SW480 (cell line): ENCODE measurements at regions not wholly inside any gene's neighbourhood (a gene's known extent, or its start where the extent isn't known, plus 50 kb on each side); places are given as distances from the start of the nearest gene placed in this dataset.
A peak's percentile ranks its signal among the peaks of the same experiment; 100 is the strongest.

Experiments used
- DNase-seq: peaks from one replicate; pipeline ENCODE4 v3.0.0-alpha.2; 2016; ENCODE audit warnings: low spot score

DNA sequence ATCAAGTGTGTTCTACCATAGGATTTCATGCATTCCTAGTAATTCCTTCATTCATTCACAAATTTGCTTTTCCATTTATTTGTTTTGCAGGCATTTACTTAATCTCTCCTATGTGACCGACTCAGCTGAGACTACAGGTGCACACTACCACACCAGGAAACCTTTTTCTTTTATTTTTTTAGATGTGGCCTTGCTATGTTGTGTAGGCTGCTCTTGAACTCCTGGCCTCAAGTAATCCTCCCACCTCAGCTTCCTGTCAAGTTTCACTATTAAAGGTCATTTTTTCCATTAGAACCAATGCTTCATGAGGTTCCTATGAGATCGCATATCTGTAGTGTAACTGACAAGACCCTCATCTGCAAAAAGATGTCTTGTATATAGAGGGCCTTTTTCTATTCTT, 1218.7 kb downstream of the VRK1 start:
- DNase-seq = no peak

DNA sequence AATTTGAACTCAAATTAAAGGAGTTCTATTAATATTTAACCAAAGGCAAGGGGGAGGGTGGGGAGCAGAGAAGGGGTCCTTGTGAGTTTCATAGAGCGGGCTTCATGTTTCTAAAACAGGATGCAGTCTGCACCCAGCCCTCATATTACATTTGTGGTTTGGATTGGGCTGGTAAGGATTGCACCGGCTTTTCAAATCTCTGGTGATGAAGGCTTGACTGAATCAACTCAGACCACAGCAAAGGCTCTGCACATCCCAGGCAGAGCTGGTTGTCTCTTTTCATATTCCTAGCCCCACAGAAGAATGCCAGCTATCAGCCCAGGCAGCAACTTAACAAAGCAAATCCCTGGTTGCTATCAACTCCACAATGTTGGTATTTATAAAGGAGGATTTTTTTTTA, 1221.4 kb downstream of the VRK1 start:
- peak; percentile 33 for DNase-seq

DNA sequence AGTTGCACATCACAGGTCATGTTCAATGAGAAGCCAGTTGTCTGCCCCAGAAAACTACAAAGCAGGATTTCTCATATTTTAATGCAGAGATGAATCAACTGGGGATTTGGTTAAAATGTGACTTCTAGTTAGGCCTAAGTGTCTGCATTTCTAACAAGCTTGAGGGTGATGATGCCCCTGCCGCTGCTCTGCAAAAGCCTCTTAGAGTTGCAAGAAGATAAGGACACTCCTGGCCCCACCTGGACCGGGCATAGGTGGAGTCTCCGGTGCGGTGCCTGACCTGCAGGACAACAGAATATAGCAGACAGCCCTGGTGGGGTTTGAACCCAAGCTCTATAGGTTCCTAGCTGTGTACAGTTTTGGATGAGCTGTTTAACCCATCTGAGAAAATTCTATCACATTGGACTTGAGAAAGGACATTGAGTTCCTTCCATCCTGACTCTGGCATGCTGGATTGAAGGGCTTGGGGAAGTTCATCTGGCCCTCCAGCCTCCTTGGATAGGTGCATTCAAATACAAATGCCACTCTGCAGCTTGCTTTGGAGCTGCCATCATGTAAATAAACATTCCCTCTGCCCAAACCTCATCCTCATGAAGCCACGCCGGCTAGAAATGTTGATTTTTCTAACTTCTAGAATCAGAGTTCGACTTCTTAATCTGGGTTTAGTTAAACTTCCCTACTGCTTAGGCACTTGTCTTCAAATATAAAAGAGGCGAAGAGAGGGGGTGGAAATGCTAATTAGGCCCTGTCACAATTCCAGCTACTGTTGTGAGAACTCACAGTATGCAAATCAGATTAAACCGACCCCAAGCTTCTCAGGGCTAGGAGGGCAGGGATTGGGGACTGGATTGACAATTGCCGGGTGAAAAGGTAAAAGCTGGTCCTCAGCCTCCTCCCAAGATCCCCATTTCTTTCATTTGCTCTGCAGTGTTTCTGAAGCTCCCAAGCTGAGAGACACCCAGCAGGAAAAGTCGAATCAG, 1225.6 kb downstream of the VRK1 start:
- DNase-seq = no peak

GRCh38 chr14:98028162-98028561, 1231.0 kb downstream of the VRK1 start:
- DNase-seq = no peak

DNA sequence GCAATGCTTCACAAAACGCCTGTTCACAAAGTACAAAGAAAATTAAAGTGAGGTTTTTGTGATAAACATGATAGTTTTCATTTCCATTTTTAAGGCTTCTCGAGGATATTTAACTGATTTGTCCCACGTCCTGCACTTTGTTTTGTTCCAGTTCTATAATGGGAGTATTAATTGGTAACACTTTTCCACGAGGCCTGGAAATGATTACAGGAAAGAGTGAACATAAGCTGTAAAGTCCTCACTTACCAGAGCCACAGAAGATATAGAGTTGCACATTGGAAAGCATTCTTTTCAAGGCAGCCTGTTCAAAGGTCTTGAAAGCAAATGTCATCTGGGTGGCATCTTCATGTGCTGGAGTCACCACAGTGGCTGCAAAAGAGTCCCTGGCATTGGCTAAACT, 1236.6 kb downstream of the BCL11B start:
- no peak for DNase-seq

DNA sequence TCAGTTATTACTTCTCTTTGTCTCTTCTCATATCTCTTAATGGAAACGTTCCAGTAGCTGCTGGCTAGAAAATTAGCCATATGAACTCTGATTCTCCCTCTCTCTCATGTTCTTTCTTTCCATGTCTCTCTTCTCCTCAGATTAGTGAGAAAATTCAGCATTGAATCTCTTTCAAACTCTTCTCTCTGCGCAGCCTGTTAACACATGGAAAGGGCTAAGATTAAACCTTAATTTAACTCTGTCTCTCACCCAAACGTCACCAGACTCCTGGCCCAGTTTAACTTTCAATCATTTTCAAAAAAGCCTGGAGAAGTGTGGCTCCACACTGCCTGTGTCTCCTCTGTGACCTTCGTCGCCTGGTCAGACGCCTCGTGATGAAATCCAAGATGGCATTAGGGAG, 1234.2 kb downstream of the BCL11B start:
- DNase-seq = no peak

GRCh38 chr14:98056946-98057345, 1215.1 kb downstream of the BCL11B start:
- no peak for DNase-seq

GRCh38 chr14:98059106-98059505, 1212.9 kb downstream of the BCL11B start:
- no peak for DNase-seq

- no peak for DNase-seq
Measured at GRCh38 chr14:98062083-98062482, 1209.9 kb downstream of the BCL11B start.

GRCh38 chr14:98069712-98070171, 1202.3 kb downstream of the BCL11B start:
- DNase-seq = peak; percentile 71

DNA sequence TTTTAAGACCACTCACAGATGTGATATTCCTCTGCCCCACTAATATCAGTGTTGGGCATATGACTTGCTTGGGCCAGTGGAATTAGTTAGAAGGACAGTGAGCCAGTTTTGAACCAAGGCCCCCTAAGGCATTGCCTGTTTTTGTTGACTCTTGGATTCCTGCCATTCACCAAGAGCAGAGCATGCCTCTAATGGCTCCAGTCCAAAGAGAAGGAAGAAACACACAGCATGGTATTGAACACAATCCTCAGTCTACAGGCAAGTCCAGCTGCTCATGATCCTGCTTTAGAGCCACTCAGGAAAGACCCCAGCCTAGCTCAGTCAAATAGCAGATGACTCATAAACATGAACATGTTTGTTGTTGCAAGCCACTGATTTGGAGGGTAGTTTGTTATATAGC, 1201.5 kb downstream of the BCL11B start:
- no peak for DNase-seq

GRCh38 chr14:98074111-98074510, 1197.9 kb downstream of the BCL11B start:
- no peak for DNase-seq

GRCh38 chr14:98077176-98077575, 1194.8 kb downstream of the BCL11B start:
- DNase-seq = no peak

DNA sequence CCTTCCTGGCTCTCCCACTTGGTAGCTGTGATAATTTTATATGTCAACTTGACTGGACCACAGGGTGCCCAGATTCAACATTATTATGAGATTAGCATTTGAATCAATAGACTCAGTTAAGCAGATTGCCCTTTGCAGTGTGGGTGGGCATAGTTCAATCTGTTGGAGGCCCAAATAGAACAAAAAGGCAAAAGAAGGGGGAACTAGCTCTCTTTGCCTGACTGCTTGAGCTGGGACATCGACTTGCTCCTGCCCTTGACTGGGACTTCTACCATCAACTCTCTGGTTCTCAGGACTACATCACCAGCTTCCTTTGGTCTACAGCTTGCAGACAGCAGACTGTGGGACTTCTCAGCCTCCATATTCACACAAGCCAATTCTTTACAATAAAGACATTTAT, 1189.2 kb downstream of the BCL11B start:
- DNase-seq = no peak

DNA sequence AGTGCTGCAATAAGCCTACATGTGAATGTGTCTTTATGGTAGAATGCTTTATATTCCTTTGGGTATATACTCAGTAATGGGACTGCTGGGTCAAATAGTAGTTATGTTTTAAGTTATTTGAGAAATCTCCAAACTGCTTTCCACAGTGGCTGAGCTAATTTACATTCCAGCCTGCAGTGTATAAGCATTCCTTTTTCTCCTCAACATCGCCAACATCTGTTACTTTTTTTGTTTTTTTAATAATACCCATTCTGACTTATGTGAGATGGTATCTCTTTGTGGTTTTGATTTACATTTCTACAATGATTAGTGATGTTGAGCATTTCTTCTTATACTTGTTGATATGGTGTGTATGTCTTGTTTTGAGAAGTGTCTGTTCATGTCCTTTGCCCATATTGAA, 1186.2 kb downstream of the BCL11B start:
- DNase-seq = no peak

GRCh38 chr14:98093111-98093510, 1178.9 kb downstream of the BCL11B start:
- DNase-seq = no peak

DNA sequence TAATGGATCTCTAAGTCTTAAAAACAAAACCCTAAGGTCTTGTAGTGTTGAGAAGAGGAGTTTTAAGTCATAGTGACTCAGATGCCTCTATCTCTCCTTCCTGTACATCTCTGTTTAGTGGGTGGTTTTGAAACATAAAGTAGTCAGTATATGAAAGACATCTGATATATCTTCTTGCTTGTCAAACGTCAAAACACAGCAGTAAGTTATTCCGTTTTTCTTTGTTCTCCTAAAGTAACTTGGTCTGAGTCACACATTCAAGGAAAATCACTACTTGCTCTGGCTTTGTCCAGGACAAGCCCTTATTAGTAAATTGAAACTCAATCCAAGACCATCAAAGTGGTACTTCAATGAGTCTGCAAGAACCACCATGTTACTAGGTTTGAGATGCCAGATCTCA, 1172.5 kb downstream of the BCL11B start:
- no peak for DNase-seq

DNA sequence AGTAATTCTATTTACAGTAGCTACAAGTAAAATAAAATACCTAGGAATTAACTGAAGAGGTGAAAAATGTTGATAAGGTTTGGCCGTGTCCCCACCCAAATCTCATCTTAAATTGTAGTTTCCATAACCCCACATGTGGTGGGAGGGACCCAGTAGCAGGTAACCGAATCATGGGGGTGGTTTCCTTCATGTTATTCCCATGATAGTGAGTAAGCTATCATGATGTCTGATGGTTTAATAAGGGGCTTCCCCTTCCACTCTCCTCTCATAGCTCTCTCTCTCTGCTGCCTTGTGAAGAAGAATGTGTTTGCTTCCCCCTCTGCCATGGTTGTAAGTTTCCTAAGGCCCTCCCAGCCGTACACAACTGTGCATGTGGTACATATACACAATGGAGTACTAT, 1170.7 kb downstream of the BCL11B start:
- no peak for DNase-seq

DNA sequence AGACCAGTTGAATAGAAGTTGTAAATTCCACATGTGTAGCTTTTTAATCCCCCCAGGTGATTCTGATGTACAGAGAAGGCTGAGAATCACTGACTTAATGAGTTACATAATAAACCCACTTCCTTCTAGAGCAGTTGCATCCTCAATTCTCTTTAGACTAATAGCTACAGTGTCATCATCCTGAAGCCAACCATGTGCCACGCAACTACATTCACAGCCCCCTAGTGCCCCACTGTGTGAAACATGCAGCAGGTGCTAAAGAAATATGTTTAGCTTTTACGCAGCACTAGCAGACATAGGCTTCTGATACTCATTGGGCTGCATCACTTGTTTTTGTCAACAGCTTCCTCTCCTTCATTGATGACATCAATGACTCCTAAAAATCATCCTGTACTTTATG, 1168.3 kb downstream of the BCL11B start:
- DNase-seq = no peak

- no peak for DNase-seq
Measured at GRCh38 chr14:98109326-98109725, 1162.7 kb downstream of the BCL11B start.

GRCh38 chr14:98112194-98112780, 1159.7 kb downstream of the BCL11B start:
- DNase-seq = no peak

DNA sequence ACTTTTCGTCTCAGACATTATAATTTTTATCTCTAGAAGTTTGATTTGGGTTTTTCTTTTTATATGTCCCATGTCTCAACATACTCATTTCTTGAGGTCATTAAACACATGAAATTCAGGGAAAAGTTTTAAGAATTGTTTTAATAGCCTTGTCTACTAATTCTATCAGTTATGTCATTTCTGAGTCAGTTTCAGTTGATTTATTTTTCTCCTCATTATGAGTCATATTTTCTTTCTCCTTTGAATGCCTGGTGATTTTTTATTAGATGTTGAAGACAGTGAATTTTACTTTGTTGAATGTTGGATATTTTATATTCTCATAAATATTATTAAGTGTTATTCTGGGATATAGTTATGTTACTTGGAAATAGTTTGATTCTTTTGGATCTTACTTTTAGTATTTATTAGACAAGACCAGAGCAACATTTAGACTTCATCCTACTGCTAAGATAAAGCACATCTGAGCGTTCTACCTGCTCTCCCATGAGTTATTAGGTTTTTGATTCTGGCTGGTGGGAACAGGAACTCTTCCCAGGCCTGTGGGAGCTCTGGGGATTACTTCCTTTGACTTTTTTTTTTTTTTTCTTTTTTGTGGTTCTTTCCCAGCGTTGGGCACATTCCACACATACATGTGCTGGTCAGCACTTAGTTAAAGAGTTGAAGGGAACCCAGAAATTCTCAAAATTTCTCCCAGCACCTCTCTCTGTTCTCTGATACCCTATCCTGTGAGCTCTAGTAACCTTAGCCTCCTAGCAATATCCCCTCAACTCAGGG, 1157.7 kb downstream of the BCL11B start:
- DNase-seq = peak; percentile 54

DNA sequence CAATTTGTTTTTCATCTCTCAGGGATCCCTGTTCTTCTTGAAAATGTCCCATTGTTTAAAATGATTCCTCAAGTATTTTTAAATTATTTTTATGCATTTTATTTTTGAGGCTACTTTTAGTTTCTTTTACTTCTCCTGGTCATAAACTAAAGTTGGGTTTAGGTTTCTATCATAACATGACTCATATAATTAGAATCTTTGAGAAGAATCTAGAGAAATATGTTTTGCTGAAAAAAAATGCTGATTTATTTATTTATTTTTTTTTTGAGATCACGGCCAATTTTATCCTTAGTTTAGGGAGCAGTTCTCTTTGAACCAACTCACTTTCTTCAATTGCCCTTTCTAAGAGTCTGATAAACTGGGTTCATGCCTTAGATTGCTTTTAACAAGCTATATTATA, 1157.1 kb downstream of the BCL11B start:
- no peak for DNase-seq
